Aorta (tissue), 5 donors: ENCODE measurements at regions not wholly inside any gene's neighbourhood (a gene's known extent, or its start where the extent isn't known, plus 50 kb on each side); places are given as distances from the start of the nearest gene placed in this dataset.
A peak's percentile ranks its signal among the peaks of the same experiment; 100 is the strongest.

Experiments used
- ATAC-seq: fragments of 200-7000 bp; cut with Tn5 transposase; one replicate; pipeline ENCODE4 v1.9.1; 2022; ENCODE audit warnings: moderate library complexity; ENCODE audit not compliant: low FRiP score
- DNase-seq, 2 donors: peaks; one replicate each; pipeline ENCODE4 v3.0.0-alpha.2; 2020
- H3K27ac ChIP-seq, 2 donors: one replicate each; pipeline ENCODE4 v1.5.1; 2013; ENCODE audit warnings: low read length in 2 of 2, mild to moderate bottlenecking in 2 of 2, moderate library complexity in 2 of 2, control low read depth in 1 of 2, inconsistent platforms in 1 of 2, low read depth in 1 of 2
- H3K27me3 ChIP-seq, 2 donors: one replicate each; pipeline ENCODE4 v1.6.1; 2013; ENCODE audit warnings: control low read depth in 1 of 2, low read length in 1 of 2, mild to moderate bottlenecking in 1 of 2, moderate library complexity in 1 of 2; ENCODE audit not compliant: insufficient read depth in 2 of 2, control insufficient read depth in 1 of 2
- H3K36me3 ChIP-seq, 2 donors: one replicate each; pipeline ENCODE4 v1.6.1; 2013; ENCODE audit warnings: control low read depth in 1 of 2, low read length in 1 of 2, mild to moderate bottlenecking in 1 of 2; ENCODE audit not compliant: insufficient read depth in 2 of 2, control insufficient read depth in 1 of 2
- H3K4me1 ChIP-seq, 2 donors: one replicate each; pipeline ENCODE4 v1.6.1; 2013; ENCODE audit warnings: low read length in 2 of 2, control low read depth in 1 of 2, mild to moderate bottlenecking in 1 of 2, moderate library complexity in 1 of 2; ENCODE audit not compliant: insufficient read depth in 2 of 2, control insufficient read depth in 1 of 2
- H3K4me3 ChIP-seq, 2 donors: one replicate each; pipeline ENCODE4 v1.5.1; 2013; ENCODE audit warnings: low read length in 2 of 2, control low read depth in 1 of 2, mild to moderate bottlenecking in 1 of 2
- H3K9me3 ChIP-seq: one replicate; pipeline ENCODE4 v1.6.1; 2013; ENCODE audit warnings: mild to moderate bottlenecking, low read length; ENCODE audit not compliant: control insufficient read depth
- WGBS, 2 donors: extraction: QIAGEN DNeasy Blood & Tissue Kit; methylation state at CpG; one replicate each; pipeline ENCODE4 v1.1.7; 2013; 5-methylcytosine and 5-hydroxymethylcytosine counted together
- intact Hi-C, 2 donors: fragments of 100-400 bp; cut with DNase I; formaldehyde crosslinking; loops; one replicate each; pipeline versions ENCODE4 v1.14.2 to v1.15.0; 2022
- donor health status: healthy with polysubstance abuse.
- donor health status: Bipolar disorder and iron deficiency.
- donor health status: DM: no; HTN: no; CAD: no.
- donor health status: DM: no; HTN: no; CAD: no.
- donor health status: DM: yes; HTN: yes; CAD: no.

GRCh38 chr10:29955329-29955935 lies 104.0 kb downstream of the JCAD start:
- DNase-seq (no peak), ATAC-seq (no peak)
- WGBS, 2 donors = 59 to 72% methylated on average over 4 of the region's 4 CpGs
- H3K27ac ChIP-seq = no peak overlapping the region
- intact Hi-C loops = loop anchor here in 1 of 2 donors (10.0 kb wide), 1 partner anchor 171 kb away; no protein-coding TSS in a partner anchor
- no peaks in the 10 kb centered on the region for H3K27me3 ChIP-seq
- no peaks in the 10 kb centered on the region for H3K36me3 ChIP-seq
- no peak overlapping the region for H3K4me3 ChIP-seq
- H3K4me1 ChIP-seq = peaks cover 1 to 3% of the 10 kb centered on the region in 2 donors
- no peaks in the 10 kb centered on the region for H3K9me3 ChIP-seq

- ATAC-seq (no peak), DNase-seq (no peak)
- Histone ChIP-seq H3K27ac (no peak overlapping the region), H3K4me1 (peaks cover 2 to 6% of the 10 kb centered on the region in 2 donors), H3K9me3 (no peaks in the 10 kb centered on the region), H3K27me3 (no peaks in the 10 kb centered on the region), H3K4me3 (no peak overlapping the region), H3K36me3 (no peaks in the 10 kb centered on the region)
- 89 to 90% methylated on average over 11 of the region's 11 CpGs for WGBS, 2 donors
- intact Hi-C loops = loop anchor here in 1 of 2 donors (10.0 kb wide), 1 partner anchor 167 kb away; no protein-coding TSS in a partner anchor
Observed at GRCh38 chr10:29951441-29951931, 107.9 kb downstream of the JCAD start.

- Histone ChIP-seq H3K9me3 (no peaks in the 10 kb centered on the region), H3K27me3 (no peaks in the 10 kb centered on the region), H3K4me1 (peaks cover 4 to 6% of the 10 kb centered on the region in 2 donors), H3K36me3 (no peaks in the 10 kb centered on the region), H3K4me3 (no peak overlapping the region), H3K27ac (peak overlapping the region in 1 of 2 donors; percentile 94)
- intact Hi-C loops = loop anchor here in 1 of 2 donors (10.0 kb wide), 1 partner anchor 166 kb away; no protein-coding TSS in a partner anchor
- ATAC-seq = no peak
- WGBS, 2 donors = 42 to 77% methylated on average over 5 of the region's 5 CpGs
- DNase-seq = no peak
Observed at GRCh38 chr10:29950391-29950790, 109.0 kb downstream of the JCAD start.

GRCh38 chr10:29949411-29950011 lies 109.9 kb downstream of the JCAD start:
- Histone ChIP-seq H3K9me3 (no peaks in the 10 kb centered on the region), H3K27ac (peak overlapping the region; percentile 84 to 100), H3K4me3 (no peak overlapping the region), H3K36me3 (no peaks in the 10 kb centered on the region), H3K27me3 (no peaks in the 10 kb centered on the region), H3K4me1 (peaks cover 4 to 6% of the 10 kb centered on the region in 2 donors)
- intact Hi-C loops = loop anchor here (5.0 to 10.0 kb wide), 3 partner anchors 52 to 165 kb away; no protein-coding TSS in a partner anchor
- DNase-seq (no peak), ATAC-seq (no peak)
- WGBS, 2 donors = 9 to 14% methylated on average over 5 of the region's 5 CpGs

- 53 to 57% methylated on average over 9 of the region's 9 CpGs for WGBS, 2 donors
- Histone ChIP-seq H3K9me3 (no peaks in the 10 kb centered on the region), H3K27ac (peak overlapping the region; percentile 97 to 100), H3K4me3 (no peak overlapping the region), H3K36me3 (no peaks in the 10 kb centered on the region), H3K27me3 (no peaks in the 10 kb centered on the region), H3K4me1 (peaks cover 4 to 6% of the 10 kb centered on the region in 2 donors)
- DNase-seq (no peak), ATAC-seq (no peak)
- intact Hi-C loops = loop anchor here (5.0 kb wide), 2 partner anchors 52 to 67 kb away; no protein-coding TSS in a partner anchor
Observed at GRCh38 chr10:29948881-29949355, 110.5 kb downstream of the JCAD start.

GRCh38 chr10:29947701-29948060 lies 111.7 kb downstream of the JCAD start:
- Histone ChIP-seq H3K4me3 (no peak overlapping the region), H3K27ac (peak overlapping the region; percentile 97 to 100), H3K27me3 (no peaks in the 10 kb centered on the region), H3K4me1 (peaks cover 4 to 6% of the 10 kb centered on the region in 2 donors), H3K36me3 (no peaks in the 10 kb centered on the region), H3K9me3 (no peaks in the 10 kb centered on the region)
- intact Hi-C loops = loop anchor here (5.0 kb wide), 2 partner anchors 50 to 65 kb away; no protein-coding TSS in a partner anchor
- WGBS, 2 donors = 14 to 25% methylated on average over 2 of the region's 2 CpGs
- DNase-seq (no peak), ATAC-seq (peak; percentile 3)

GRCh38 chr10:29946953-29947700 lies 112.3 kb downstream of the JCAD start:
- intact Hi-C loops = loop anchor here (5.0 kb wide), 2 partner anchors 50 to 65 kb away; no protein-coding TSS in a partner anchor
- Histone ChIP-seq H3K4me3 (no peak overlapping the region), H3K4me1 (peaks cover 4 to 6% of the 10 kb centered on the region in 2 donors), H3K27ac (peak overlapping the region; percentile 97 to 100), H3K9me3 (no peaks in the 10 kb centered on the region), H3K27me3 (no peaks in the 10 kb centered on the region), H3K36me3 (no peaks in the 10 kb centered on the region)
- WGBS, 2 donors = 11 to 16% methylated on average over 9 of the region's 9 CpGs
- DNase-seq (peak; percentile 83 to 85), ATAC-seq (peak; percentile 89)

- Histone ChIP-seq H3K27ac (peak overlapping the region; percentile 46 to 100), H3K4me1 (peaks cover 4 to 6% of the 10 kb centered on the region in 2 donors), H3K9me3 (no peaks in the 10 kb centered on the region), H3K36me3 (no peaks in the 10 kb centered on the region), H3K27me3 (no peaks in the 10 kb centered on the region), H3K4me3 (no peak overlapping the region)
- ATAC-seq = no peak
- intact Hi-C loops = loop anchor here (5.0 kb wide), 2 partner anchors 49 to 64 kb away; no protein-coding TSS in a partner anchor
- no peak for DNase-seq
- WGBS, 2 donors = 55 to 66% methylated on average over 3 of the region's 3 CpGs
Observed at GRCh38 chr10:29946614-29946952, 112.8 kb downstream of the JCAD start.
